ENCODE measurements at regions not wholly inside any gene's neighbourhood (a gene's known extent, or its start where the extent isn't known, plus 50 kb on each side); places are given as distances from the start of the nearest gene placed in this dataset.
"Not testable (repeated sequence)": the region's sequence is repeated elsewhere in the genome, so short reads cannot be mapped to it uniquely, and the experiment has no call there.

DNA sequence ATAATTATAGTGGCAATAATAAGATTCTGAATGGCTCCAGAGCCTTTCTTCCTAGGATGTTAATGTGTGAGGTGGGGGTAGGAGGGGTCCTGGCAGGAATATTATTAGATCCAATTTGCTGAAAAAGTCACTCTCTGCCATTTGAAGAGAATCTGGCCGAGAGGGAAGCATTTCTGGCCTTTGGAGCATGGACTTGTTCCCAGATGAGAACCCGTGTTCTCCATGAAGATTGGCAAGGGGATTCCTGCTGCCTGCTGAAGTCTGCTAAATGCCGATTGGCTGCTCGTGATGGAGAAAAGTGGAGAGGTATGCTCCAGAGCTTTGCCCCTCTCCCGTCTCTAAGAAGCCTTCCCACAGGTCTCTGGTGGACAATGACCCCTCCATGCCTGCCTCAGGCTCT is 135.6 kb downstream of the TRIM43 start:
- TF ChIP-seq CTCF (conservative IDR thresholded peaks at IDR 0.05); EZH2 (IDR thresholded peaks at IDR 0.05; ENCODE audit: low read depth): not testable (repeated sequence)
